ENCODE measurements at regions not wholly inside any gene's neighbourhood (a gene's known extent, or its start where the extent isn't known, plus 50 kb on each side); places are given as distances from the start of the nearest gene placed in this dataset.

DNA sequence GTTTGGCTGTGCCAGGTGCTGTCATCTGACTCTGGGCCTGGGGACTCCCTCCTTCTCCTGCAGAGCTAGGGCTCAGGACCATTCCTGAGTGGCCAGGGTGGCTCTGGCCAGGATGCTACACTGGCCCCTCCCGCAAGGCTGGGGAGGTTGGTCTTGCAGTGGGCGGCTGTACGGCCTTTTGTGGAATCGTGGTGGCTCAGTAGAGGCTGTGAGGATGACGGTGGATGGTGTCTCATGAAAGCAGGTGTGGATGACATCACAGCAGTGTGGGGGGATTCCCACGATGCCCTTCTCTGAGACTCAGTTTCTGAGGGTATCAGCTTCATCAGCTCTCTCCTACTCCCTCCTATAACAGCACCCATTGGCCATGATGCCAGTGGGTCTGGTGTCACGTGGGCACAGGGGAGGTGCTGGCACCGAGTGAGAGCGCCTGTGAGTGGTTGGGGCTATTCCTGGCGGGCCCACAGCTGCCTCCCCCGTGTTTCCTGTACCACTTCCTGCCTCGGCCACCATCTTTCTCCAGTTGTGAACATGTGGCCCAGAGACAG lies 144.2 kb upstream of the HDAC4 start:
- TF ChIP-seq GABPA (IDR thresholded peaks at IDR 0.05; ENCODE audit: low read depth) (no peak), POLR2AphosphoS5 (IDR thresholded peaks at IDR 0.05; ENCODE audit: low read depth) (no peak), SPI1 (IDR thresholded peaks at IDR 0.05; ENCODE audit: borderline replicate concordance, low read depth) (no peak)
- TF ChIP-seq, protein P1, sequence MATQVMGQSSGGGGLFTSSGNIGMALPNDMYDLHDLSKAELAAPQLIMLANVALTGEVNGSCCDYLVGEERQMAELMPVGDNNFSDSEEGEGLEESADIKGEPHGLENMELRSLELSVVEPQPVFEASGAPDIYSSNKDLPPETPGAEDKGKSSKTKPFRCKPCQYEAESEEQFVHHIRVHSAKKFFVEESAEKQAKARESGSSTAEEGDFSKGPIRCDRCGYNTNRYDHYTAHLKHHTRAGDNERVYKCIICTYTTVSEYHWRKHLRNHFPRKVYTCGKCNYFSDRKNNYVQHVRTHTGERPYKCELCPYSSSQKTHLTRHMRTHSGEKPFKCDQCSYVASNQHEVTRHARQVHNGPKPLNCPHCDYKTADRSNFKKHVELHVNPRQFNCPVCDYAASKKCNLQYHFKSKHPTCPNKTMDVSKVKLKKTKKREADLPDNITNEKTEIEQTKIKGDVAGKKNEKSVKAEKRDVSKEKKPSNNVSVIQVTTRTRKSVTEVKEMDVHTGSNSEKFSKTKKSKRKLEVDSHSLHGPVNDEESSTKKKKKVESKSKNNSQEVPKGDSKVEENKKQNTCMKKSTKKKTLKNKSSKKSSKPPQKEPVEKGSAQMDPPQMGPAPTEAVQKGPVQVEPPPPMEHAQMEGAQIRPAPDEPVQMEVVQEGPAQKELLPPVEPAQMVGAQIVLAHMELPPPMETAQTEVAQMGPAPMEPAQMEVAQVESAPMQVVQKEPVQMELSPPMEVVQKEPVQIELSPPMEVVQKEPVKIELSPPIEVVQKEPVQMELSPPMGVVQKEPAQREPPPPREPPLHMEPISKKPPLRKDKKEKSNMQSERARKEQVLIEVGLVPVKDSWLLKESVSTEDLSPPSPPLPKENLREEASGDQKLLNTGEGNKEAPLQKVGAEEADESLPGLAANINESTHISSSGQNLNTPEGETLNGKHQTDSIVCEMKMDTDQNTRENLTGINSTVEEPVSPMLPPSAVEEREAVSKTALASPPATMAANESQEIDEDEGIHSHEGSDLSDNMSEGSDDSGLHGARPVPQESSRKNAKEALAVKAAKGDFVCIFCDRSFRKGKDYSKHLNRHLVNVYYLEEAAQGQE (IDR thresholded peaks at IDR 0.05; ENCODE audit: insufficient replicate concordance, low read depth) = no peak
- TF ChIP-seq, protein P2, sequence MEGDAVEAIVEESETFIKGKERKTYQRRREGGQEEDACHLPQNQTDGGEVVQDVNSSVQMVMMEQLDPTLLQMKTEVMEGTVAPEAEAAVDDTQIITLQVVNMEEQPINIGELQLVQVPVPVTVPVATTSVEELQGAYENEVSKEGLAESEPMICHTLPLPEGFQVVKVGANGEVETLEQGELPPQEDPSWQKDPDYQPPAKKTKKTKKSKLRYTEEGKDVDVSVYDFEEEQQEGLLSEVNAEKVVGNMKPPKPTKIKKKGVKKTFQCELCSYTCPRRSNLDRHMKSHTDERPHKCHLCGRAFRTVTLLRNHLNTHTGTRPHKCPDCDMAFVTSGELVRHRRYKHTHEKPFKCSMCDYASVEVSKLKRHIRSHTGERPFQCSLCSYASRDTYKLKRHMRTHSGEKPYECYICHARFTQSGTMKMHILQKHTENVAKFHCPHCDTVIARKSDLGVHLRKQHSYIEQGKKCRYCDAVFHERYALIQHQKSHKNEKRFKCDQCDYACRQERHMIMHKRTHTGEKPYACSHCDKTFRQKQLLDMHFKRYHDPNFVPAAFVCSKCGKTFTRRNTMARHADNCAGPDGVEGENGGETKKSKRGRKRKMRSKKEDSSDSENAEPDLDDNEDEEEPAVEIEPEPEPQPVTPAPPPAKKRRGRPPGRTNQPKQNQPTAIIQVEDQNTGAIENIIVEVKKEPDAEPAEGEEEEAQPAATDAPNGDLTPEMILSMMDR (IDR thresholded peaks at IDR 0.05; ENCODE audit: insufficient read depth, low read length) = no peak
- no peak for DNase-seq (ENCODE audit: low read depth in 1 of 2, low spot score in 1 of 2)
- no peaks in the 10 kb centered on the region for H3K27me3 ChIP-seq (ENCODE audit: insufficient read depth, poor library complexity, severe bottlenecking)
- no peak overlapping the region for H3K27ac ChIP-seq (replicated peaks)
- no peak overlapping the region for H3K4me3 ChIP-seq (replicated peaks; ENCODE audit: insufficient read depth, low read length)

DNA sequence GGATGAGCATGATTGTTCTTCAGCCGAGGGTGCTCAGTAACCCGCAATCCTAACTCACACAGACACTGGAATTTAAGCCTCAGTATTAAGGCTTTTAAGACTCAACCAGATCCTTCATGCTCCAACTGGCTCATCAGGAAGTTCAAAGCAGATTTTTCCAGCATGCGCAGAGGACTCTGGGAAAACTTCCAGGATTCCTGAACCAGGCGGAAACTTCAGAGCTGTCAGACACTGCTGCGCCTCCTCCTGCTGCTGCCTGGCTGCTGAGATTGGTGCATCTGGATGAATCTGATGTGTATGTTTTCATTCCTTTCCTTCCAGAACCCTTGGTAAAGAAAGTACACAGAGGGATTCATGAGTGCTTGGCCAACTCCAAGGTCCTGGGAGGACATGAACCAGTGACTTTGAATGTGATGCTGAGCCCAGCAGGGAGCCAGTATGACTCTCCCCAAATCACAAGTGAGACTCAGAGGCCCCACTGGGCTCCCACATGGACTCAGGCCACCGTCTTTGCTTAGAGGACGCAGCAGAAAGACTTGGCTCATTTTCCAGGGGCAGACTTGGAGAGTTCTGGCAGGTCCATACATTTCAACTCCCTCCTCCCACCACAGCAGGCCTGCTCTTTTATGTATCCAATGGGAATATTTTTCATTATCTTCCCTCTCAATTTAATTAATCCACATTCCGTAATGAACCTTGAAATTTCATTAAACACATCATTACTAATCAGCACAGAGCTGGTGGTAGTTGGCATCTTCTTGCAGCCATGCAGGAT lies 143.5 kb upstream of the HDAC4 start:
- DNase-seq (ENCODE audit: low read depth in 1 of 2, low spot score in 1 of 2) = no peak
- H3K4me3 ChIP-seq (replicated peaks; ENCODE audit: insufficient read depth, low read length) = no peak overlapping the region
- H3K27me3 ChIP-seq (ENCODE audit: insufficient read depth, poor library complexity, severe bottlenecking) = no peaks in the 10 kb centered on the region
- H3K27ac ChIP-seq (replicated peaks) = no peak overlapping the region
- TF ChIP-seq GABPA (IDR thresholded peaks at IDR 0.05; ENCODE audit: low read depth) = no peak
- TF ChIP-seq, protein P2 (IDR thresholded peaks at IDR 0.05; ENCODE audit: insufficient read depth, low read length) = no peak
- no peak for TF ChIP-seq SPI1 (IDR thresholded peaks at IDR 0.05; ENCODE audit: borderline replicate concordance, low read depth)
- TF ChIP-seq, protein P1 (IDR thresholded peaks at IDR 0.05; ENCODE audit: insufficient replicate concordance, low read depth) = no peak
- no peak for TF ChIP-seq POLR2AphosphoS5 (IDR thresholded peaks at IDR 0.05; ENCODE audit: low read depth)

DNA sequence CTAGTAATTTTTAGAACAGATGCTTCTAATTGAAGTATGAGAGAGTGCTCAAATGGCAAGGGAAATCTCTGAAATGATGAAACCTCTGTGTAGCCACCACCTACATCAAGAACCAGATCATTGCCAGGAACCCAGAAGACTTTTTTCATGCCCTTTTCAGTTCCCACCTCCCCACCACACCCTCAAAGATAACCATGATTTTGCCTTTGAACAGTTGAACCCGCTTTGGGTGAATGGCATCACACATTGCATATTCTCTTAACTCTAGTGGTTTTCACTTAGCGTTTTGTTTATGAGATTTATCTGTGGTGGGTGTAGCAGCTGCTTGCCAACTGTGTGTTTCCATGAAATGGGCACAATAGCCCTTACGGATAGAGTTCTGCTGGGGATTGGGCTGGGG lies 142.9 kb upstream of the HDAC4 start:
- DNase-seq (ENCODE audit: low read depth in 1 of 2, low spot score in 1 of 2) = no peak
- H3K27me3 ChIP-seq (ENCODE audit: insufficient read depth, poor library complexity, severe bottlenecking) = no peaks in the 10 kb centered on the region
- TF ChIP-seq SPI1 (IDR thresholded peaks at IDR 0.05; ENCODE audit: borderline replicate concordance, low read depth) = no peak

DNA sequence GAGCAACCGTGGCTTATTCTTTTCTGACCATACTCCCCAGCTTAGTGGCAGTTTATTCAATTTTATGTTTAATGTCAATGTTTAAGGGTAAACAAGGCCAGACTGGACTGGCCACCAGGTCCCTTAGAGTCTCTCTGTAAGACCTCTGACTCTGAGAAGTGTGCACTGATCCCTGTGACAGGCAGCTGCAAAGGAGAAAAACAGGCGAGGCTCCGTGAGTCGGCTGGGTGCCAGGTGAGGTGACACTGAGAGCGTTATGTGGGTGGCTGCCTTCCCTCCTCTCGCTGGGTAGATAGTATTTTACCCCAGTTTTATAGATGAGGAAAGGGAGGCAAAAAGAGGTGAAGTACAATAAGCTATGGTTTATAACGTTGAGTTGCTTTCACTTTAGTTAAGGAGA lies 139.4 kb upstream of the HDAC4 start:
- Histone ChIP-seq H3K27me3 (ENCODE audit: insufficient read depth, poor library complexity, severe bottlenecking) (no peaks in the 10 kb centered on the region), H3K4me3 (replicated peaks; ENCODE audit: insufficient read depth, low read length) (no peak overlapping the region), H3K27ac (replicated peaks) (no peak overlapping the region)
- TF ChIP-seq, protein P1 (IDR thresholded peaks at IDR 0.05; ENCODE audit: insufficient replicate concordance, low read depth) = no peak
- TF ChIP-seq, protein P2 (IDR thresholded peaks at IDR 0.05; ENCODE audit: insufficient read depth, low read length) = no peak
- DNase-seq (ENCODE audit: low read depth in 1 of 2, low spot score in 1 of 2) = no peak

More for the DNA sequence above, 142.9 kb upstream of the HDAC4 start:
- Histone ChIP-seq H3K27ac (replicated peaks) (no peak overlapping the region), H3K4me3 (replicated peaks; ENCODE audit: insufficient read depth, low read length) (no peak overlapping the region)
